GM21360 (cell line): ENCODE measurements at regions not wholly inside any gene's neighbourhood (a gene's known extent, or its start where the extent isn't known, plus 50 kb on each side); places are given as distances from the start of the nearest gene placed in this dataset.

Experiments
- ATAC-seq: cut with Tn5 transposase; IDR thresholded peaks from one replicate; pipeline ENCODE4 v1.9.1; 2021; ENCODE audit warnings: mild to moderate bottlenecking, moderate library complexity; ENCODE audit not compliant: unreplicated experiment

- ATAC-seq: no peak
Observed at GRCh38 chr16:73213732-73214455, 166.0 kb upstream of the ZFHX3 start.

GRCh38 chr16:73212431-73212830, 164.5 kb upstream of the ZFHX3 start:
- no peak for ATAC-seq

- ATAC-seq: no peak
Observed at GRCh38 chr16:73210686-73211085, 162.8 kb upstream of the ZFHX3 start.

GRCh38 chr16:73210084-73210483, 162.2 kb upstream of the ZFHX3 start:
- ATAC-seq: no peak

GRCh38 chr16:73209190-73209589, 161.3 kb upstream of the ZFHX3 start:
- no peak for ATAC-seq

GRCh38 chr16:73206151-73206707, 158.3 kb upstream of the ZFHX3 start:
- ATAC-seq: no peak

GRCh38 chr16:73205153-73205886, 157.4 kb upstream of the ZFHX3 start:
- no peak for ATAC-seq

GRCh38 chr16:73204359-73205152, 156.6 kb upstream of the ZFHX3 start:
- ATAC-seq: no peak

GRCh38 chr16:73202161-73202729, 154.3 kb upstream of the ZFHX3 start:
- no peak for ATAC-seq

- ATAC-seq: no peak
Observed at GRCh38 chr16:73199214-73199613, 151.3 kb upstream of the ZFHX3 start.

GRCh38 chr16:73198481-73198880, 150.6 kb upstream of the ZFHX3 start:
- no peak for ATAC-seq

GRCh38 chr16:73197598-73197997, 149.7 kb upstream of the ZFHX3 start:
- no peak for ATAC-seq

GRCh38 chr16:73196670-73197069, 148.7 kb upstream of the ZFHX3 start:
- ATAC-seq: peak; percentile 81

- ATAC-seq: no peak
Observed at GRCh38 chr16:73193464-73193863, 145.5 kb upstream of the ZFHX3 start.

- ATAC-seq: no peak
Observed at GRCh38 chr16:73192232-73192894, 144.4 kb upstream of the ZFHX3 start.

GRCh38 chr16:73191660-73192046, 143.7 kb upstream of the ZFHX3 start:
- ATAC-seq: no peak

GRCh38 chr16:73190688-73191659, 143.0 kb upstream of the ZFHX3 start:
- no peak for ATAC-seq

GRCh38 chr16:73190256-73190655, 142.3 kb upstream of the ZFHX3 start:
- no peak for ATAC-seq

- no peak for ATAC-seq
Observed at GRCh38 chr16:73189136-73189535, 141.2 kb upstream of the ZFHX3 start.
